ENCODE measurements at regions not wholly inside any gene's neighbourhood (a gene's known extent, or its start where the extent isn't known, plus 50 kb on each side); places are given as distances from the start of the nearest gene placed in this dataset.

- Histone ChIP-seq H3K9me3 (ENCODE audit: control insufficient read depth, low read length) (no peaks in the 10 kb centered on the region), H3K4me1 (ENCODE audit: control insufficient read depth, insufficient read depth, low read length) (peaks cover 6% of the 10 kb centered on the region), H3K27ac (ENCODE audit: low read length) (peak overlapping the region; percentile 69), H3K4me3 (ENCODE audit: low read length) (no peak overlapping the region), H3K27me3 (ENCODE audit: control insufficient read depth, insufficient read depth) (no peaks in the 10 kb centered on the region)
- 44% methylated on average over 14 of the region's 14 CpGs for WGBS
- peak; percentile 87 to 93 for ATAC-seq
- peak; percentile 74 to 94 (median 91) for DNase-seq
- intact Hi-C loops (cut with DNase I), result loop anchor here in 2 of 4 donors (10.0 kb wide), 3 partner anchors 308 to 432 kb away; no protein-coding TSS in a partner anchor
Observed at GRCh38 chr5:81856948-81857928, 106.3 kb upstream of the SSBP2 start.

GRCh38 chr5:81855591-81855990 lies 104.7 kb upstream of the SSBP2 start:
- WGBS, result 31% methylated on average over 2 of the region's 2 CpGs
- no peak for DNase-seq
- intact Hi-C loops (cut with DNase I), result loop anchor here in 3 of 4 donors (2.0 to 10.0 kb wide), 4 partner anchors 103 to 431 kb away; no protein-coding TSS in a partner anchor
- Histone ChIP-seq H3K4me1 (ENCODE audit: control insufficient read depth, insufficient read depth, low read length) (peaks cover 9% of the 10 kb centered on the region), H3K27me3 (ENCODE audit: control insufficient read depth, insufficient read depth) (no peaks in the 10 kb centered on the region), H3K4me3 (ENCODE audit: low read length) (no peak overlapping the region), H3K9me3 (ENCODE audit: control insufficient read depth, low read length) (no peaks in the 10 kb centered on the region), H3K27ac (ENCODE audit: low read length) (no peak overlapping the region)
- ATAC-seq, result no peak

GRCh38 chr5:81854915-81855314 lies 104.0 kb upstream of the SSBP2 start:
- Histone ChIP-seq H3K4me3 (ENCODE audit: low read length) (no peak overlapping the region), H3K9me3 (ENCODE audit: control insufficient read depth, low read length) (no peaks in the 10 kb centered on the region), H3K4me1 (ENCODE audit: control insufficient read depth, insufficient read depth, low read length) (peaks cover 9% of the 10 kb centered on the region), H3K27me3 (ENCODE audit: control insufficient read depth, insufficient read depth) (no peaks in the 10 kb centered on the region), H3K27ac (ENCODE audit: low read length) (no peak overlapping the region)
- intact Hi-C loops (cut with DNase I), result loop anchor here in 3 of 4 donors (2.0 to 10.0 kb wide), 6 partner anchors 68 to 430 kb away; partner anchors contain the start of gene ATG10 (in 2 of the 3)
- ATAC-seq (no peak), DNase-seq (no peak)
- 38% methylated on average over 3 of the region's 3 CpGs for WGBS

- H3K9me3 ChIP-seq (ENCODE audit: control insufficient read depth, low read length), result no peaks in the 10 kb centered on the region
- no peak for ATAC-seq
- no peak for DNase-seq
- H3K27me3 ChIP-seq (ENCODE audit: control insufficient read depth, insufficient read depth), result no peaks in the 10 kb centered on the region
- H3K27ac ChIP-seq (ENCODE audit: low read length), result no peak overlapping the region
- H3K4me3 ChIP-seq (ENCODE audit: low read length), result no peak overlapping the region
- intact Hi-C loops (cut with DNase I), result loop anchor here in 3 of 4 donors (2.0 to 10.0 kb wide), 6 partner anchors 67 to 430 kb away; partner anchors contain the start of gene ATG10 (in 2 of the 3)
- H3K4me1 ChIP-seq (ENCODE audit: control insufficient read depth, insufficient read depth, low read length), result peaks cover 14% of the 10 kb centered on the region
Observed at GRCh38 chr5:81854485-81854884, 103.6 kb upstream of the SSBP2 start.

GRCh38 chr5:81853030-81853357 lies 102.1 kb upstream of the SSBP2 start:
- intact Hi-C loops (cut with DNase I), result loop anchor here in 3 of 4 donors (5.0 to 10.0 kb wide), 5 partner anchors 66 to 428 kb away; partner anchors contain the start of gene ATG10 (in 2 of the 3)
- H3K4me1 ChIP-seq (ENCODE audit: control insufficient read depth, insufficient read depth, low read length), result peaks cover 15% of the 10 kb centered on the region
- H3K27ac ChIP-seq (ENCODE audit: low read length), result peak overlapping the region; percentile 88
- no peaks in the 10 kb centered on the region for H3K27me3 ChIP-seq (ENCODE audit: control insufficient read depth, insufficient read depth)
- WGBS, result 78% methylated on average over 6 of the region's 6 CpGs
- peak overlapping the region; percentile 90 for H3K4me3 ChIP-seq (ENCODE audit: low read length)
- no peak for DNase-seq
- ATAC-seq, result no peak
- no peaks in the 10 kb centered on the region for H3K9me3 ChIP-seq (ENCODE audit: control insufficient read depth, low read length)

- Histone ChIP-seq H3K4me1 (ENCODE audit: control insufficient read depth, insufficient read depth, low read length) (peaks cover 15% of the 10 kb centered on the region), H3K4me3 (ENCODE audit: low read length) (peak overlapping the region; percentile 90), H3K27me3 (ENCODE audit: control insufficient read depth, insufficient read depth) (no peaks in the 10 kb centered on the region), H3K9me3 (ENCODE audit: control insufficient read depth, low read length) (no peaks in the 10 kb centered on the region), H3K27ac (ENCODE audit: low read length) (peak overlapping the region; percentile 88)
- peak; percentile 36 to 67 (median 62) for DNase-seq
- peak in 1 of 2 donors; percentile 6 for ATAC-seq
- 9% methylated on average over 26 of the region's 26 CpGs for WGBS
- intact Hi-C loops (cut with DNase I), result loop anchor here in 3 of 4 donors (5.0 to 10.0 kb wide), 5 partner anchors 65 to 428 kb away; partner anchors contain the start of gene ATG10 (in 2 of the 3)
Observed at GRCh38 chr5:81852291-81853029, 101.6 kb upstream of the SSBP2 start.

GRCh38 chr5:81851481-81852178 lies 100.7 kb upstream of the SSBP2 start:
- peak overlapping the region; percentile 83 for H3K27ac ChIP-seq (ENCODE audit: low read length)
- intact Hi-C loops (cut with DNase I), result loop anchor here (1.0 to 10.0 kb wide), 9 partner anchors 61 to 427 kb away; partner anchors contain the start of genes SSBP2 (in 3 of the 4) and ATG10 (in 2 of the 4)
- H3K9me3 ChIP-seq (ENCODE audit: control insufficient read depth, low read length), result no peaks in the 10 kb centered on the region
- under 1% methylated on average over 31 of the region's 31 CpGs for WGBS
- DNase-seq (peak; percentile 96 to 99 (median 99)), ATAC-seq (peak; percentile 95 to 96)
- peaks cover 15% of the 10 kb centered on the region for H3K4me1 ChIP-seq (ENCODE audit: control insufficient read depth, insufficient read depth, low read length)
- no peaks in the 10 kb centered on the region for H3K27me3 ChIP-seq (ENCODE audit: control insufficient read depth, insufficient read depth)
- H3K4me3 ChIP-seq (ENCODE audit: low read length), result peak overlapping the region; percentile 90

- H3K27ac ChIP-seq (ENCODE audit: low read length), result peak overlapping the region; percentile 83
- no peaks in the 10 kb centered on the region for H3K9me3 ChIP-seq (ENCODE audit: control insufficient read depth, low read length)
- DNase-seq, result peak in 2 of 3 donors; percentile 50 to 64
- H3K4me1 ChIP-seq (ENCODE audit: control insufficient read depth, insufficient read depth, low read length), result peaks cover 15% of the 10 kb centered on the region
- peak; percentile 50 to 60 for ATAC-seq
- WGBS, result 41% methylated on average over 6 of the region's 6 CpGs
- intact Hi-C loops (cut with DNase I), result loop anchor here (1.0 to 10.0 kb wide), 9 partner anchors 60 to 426 kb away; partner anchors contain the start of genes SSBP2 (in 3 of the 4) and ATG10 (in 2 of the 4)
- no peaks in the 10 kb centered on the region for H3K27me3 ChIP-seq (ENCODE audit: control insufficient read depth, insufficient read depth)
- H3K4me3 ChIP-seq (ENCODE audit: low read length), result peak overlapping the region; percentile 90
Observed at GRCh38 chr5:81850501-81851357, 99.8 kb upstream of the SSBP2 start.

GRCh38 chr5:81849770-81850367 lies 99.0 kb upstream of the SSBP2 start:
- Histone ChIP-seq H3K9me3 (ENCODE audit: control insufficient read depth, low read length) (no peaks in the 10 kb centered on the region), H3K4me1 (ENCODE audit: control insufficient read depth, insufficient read depth, low read length) (peaks cover 15% of the 10 kb centered on the region), H3K27ac (ENCODE audit: low read length) (peak overlapping the region; percentile 83), H3K4me3 (ENCODE audit: low read length) (no peak overlapping the region), H3K27me3 (ENCODE audit: control insufficient read depth, insufficient read depth) (no peaks in the 10 kb centered on the region)
- intact Hi-C loops (cut with DNase I), result loop anchor here (2.0 to 10.0 kb wide), 8 partner anchors 59 to 425 kb away; partner anchors contain the start of genes ATG10 (in 2 of the 4) and SSBP2 (in 1 of the 4)
- DNase-seq (peak in 1 of 3 donors; percentile 36), ATAC-seq (no peak)
- WGBS, result 77% methylated on average over 4 of the region's 4 CpGs
